Liver (tissue), 8 donors: ENCODE measurements at regions not wholly inside any gene's neighbourhood (a gene's known extent, or its start where the extent isn't known, plus 50 kb on each side); places are given as distances from the start of the nearest gene placed in this dataset.

Experiments used
- DNase-seq: peaks from one replicate; pipeline ENCODE4 v3.0.0-alpha.2; 2017; ENCODE audit warnings: low spot score
- H3K27ac ChIP-seq, 2 donors: one replicate each; pipeline ENCODE4 v1.7.0; 2013; ENCODE audit warnings: inconsistent platforms in 2 of 2, low read length in 2 of 2, control low read depth in 1 of 2, low read depth in 1 of 2, mild to moderate bottlenecking in 1 of 2
- H3K27me3 ChIP-seq, 4 donors: one replicate each; pipeline versions ENCODE4 v1.6.1 to v1.7.0; 2013; ENCODE audit warnings: low read length in 3 of 4, inconsistent platforms in 1 of 4, mild to moderate bottlenecking in 1 of 4, moderate library complexity in 1 of 4; ENCODE audit not compliant: control insufficient read depth in 4 of 4, insufficient read depth in 4 of 4
- H3K36me3 ChIP-seq, 4 donors: one replicate each; pipeline versions ENCODE4 v1.6.1 to v1.7.0; 2013; ENCODE audit warnings: low read length in 3 of 4, mild to moderate bottlenecking in 3 of 4, low read depth in 1 of 4, moderate library complexity in 1 of 4; ENCODE audit not compliant: control insufficient read depth in 4 of 4, insufficient read depth in 3 of 4
- H3K4me1 ChIP-seq, 4 donors: one replicate each; pipeline versions ENCODE4 v1.6.1 to v1.7.0; 2013; ENCODE audit warnings: low read length in 3 of 4, mild to moderate bottlenecking in 3 of 4, moderate library complexity in 1 of 4; ENCODE audit not compliant: control insufficient read depth in 4 of 4, insufficient read depth in 4 of 4
- H3K4me3 ChIP-seq, 3 donors: one replicate each; pipeline versions ENCODE4 v1.6.1 to v1.7.0; 2013; ENCODE audit warnings: low read length in 3 of 3, control low read depth in 1 of 3, low read depth in 1 of 3, mild to moderate bottlenecking in 1 of 3
- H3K9ac ChIP-seq, 2 donors: one replicate each; pipeline ENCODE4 v1.7.0; 2013; ENCODE audit warnings: low read length in 2 of 2, mild to moderate bottlenecking in 2 of 2, moderate library complexity in 2 of 2, control low read depth in 1 of 2, low read depth in 1 of 2
- H3K9me3 ChIP-seq, 4 donors: one replicate each; pipeline versions ENCODE4 v1.6.1 to v1.7.0; 2013; ENCODE audit warnings: low read length in 3 of 4; ENCODE audit not compliant: control insufficient read depth in 4 of 4
- CTCF ChIP-seq: fragments of 150-350 bp; IDR thresholded peaks from 2 replicates; pipeline ENCODE4 v1.5.1; 2017; ENCODE audit warnings: improper control_type of control experiment, low read depth, low read length; ENCODE audit not compliant: missing input control
- EGR1 ChIP-seq, 2 donors: IDR thresholded peaks; 2 replicates each; pipeline ENCODE4 v1.6.1; 2016 to 2018; ENCODE audit warnings: antibody characterized with exemption in 2 of 2, low read depth in 2 of 2
- FOXA1 ChIP-seq: IDR thresholded peaks from 2 replicates; pipeline ENCODE4 v1.6.1; 2016; ENCODE audit warnings: antibody characterized with exemption
- FOXA2 ChIP-seq: IDR thresholded peaks from 2 replicates; pipeline ENCODE4 v1.6.1; 2016; ENCODE audit warnings: antibody characterized with exemption
- GABPA ChIP-seq, 2 donors: IDR thresholded peaks in 1 of 2; conservative IDR thresholded peaks in 1 of 2; 2 replicates each; pipeline ENCODE4 v1.6.1; 2016; ENCODE audit warnings: antibody characterized with exemption in 2 of 2, mild to moderate bottlenecking in 1 of 2, moderate library complexity in 1 of 2
- HNF4A ChIP-seq, 2 donors: conservative IDR thresholded peaks; 2 replicates each; pipeline ENCODE4 v1.6.1; 2016; ENCODE audit warnings: antibody characterized with exemption in 2 of 2, mild to moderate bottlenecking in 2 of 2
- HNF4G ChIP-seq: IDR thresholded peaks from 2 replicates; pipeline ENCODE4 v1.6.1; 2016; ENCODE audit warnings: antibody characterized with exemption
- JUND ChIP-seq, 2 donors: IDR thresholded peaks; 2 replicates each; pipeline ENCODE4 v1.6.1; 2016; ENCODE audit warnings: antibody characterized with exemption in 2 of 2
- MAX ChIP-seq: IDR thresholded peaks from 2 replicates; pipeline ENCODE4 v1.6.1; 2016; ENCODE audit warnings: antibody characterized with exemption
- NR2F2 ChIP-seq: IDR thresholded peaks from 2 replicates; pipeline ENCODE4 v1.6.1; 2016; ENCODE audit warnings: antibody characterized with exemption
- RAD21 ChIP-seq, 2 donors: IDR thresholded peaks; 2 replicates each; pipeline ENCODE4 v1.6.1; 2016; ENCODE audit warnings: antibody characterized with exemption in 2 of 2, mild to moderate bottlenecking in 2 of 2
- REST ChIP-seq: IDR thresholded peaks from 2 replicates; pipeline ENCODE4 v1.6.1; 2016; ENCODE audit warnings: antibody characterized with exemption, mild to moderate bottlenecking
- RXRA ChIP-seq, 2 donors: IDR thresholded peaks; 2 replicates each; pipeline ENCODE4 v1.6.1; 2017 to 2018; ENCODE audit warnings: antibody characterized with exemption in 2 of 2, mild to moderate bottlenecking in 1 of 2
- SP1 ChIP-seq: IDR thresholded peaks from 2 replicates; pipeline ENCODE4 v1.6.1; 2018; ENCODE audit warnings: antibody characterized with exemption, mild to moderate bottlenecking
- TAF1 ChIP-seq: conservative IDR thresholded peaks from 2 replicates; pipeline ENCODE4 v1.6.1; 2016; ENCODE audit warnings: antibody characterized with exemption, mild to moderate bottlenecking
- YY1 ChIP-seq: IDR thresholded peaks from 2 replicates; pipeline ENCODE4 v1.6.1; 2016; ENCODE audit warnings: antibody characterized with exemption, mild to moderate bottlenecking
- WGBS: extraction: QIAGEN DNeasy Blood & Tissue Kit; methylation state at CpG from one replicate; pipeline ENCODE4 v1.1.7; 2013; 5-methylcytosine and 5-hydroxymethylcytosine counted together
- TF ChIP-seq, protein P1 (sequence below): IDR thresholded peaks from 2 replicates; pipeline ENCODE4 v1.6.1; 2016; ENCODE audit warnings: antibody characterized with exemption
- TF ChIP-seq, protein P2 (sequence below): IDR thresholded peaks from 2 replicates; pipeline ENCODE4 v1.6.1; 2016; ENCODE audit warnings: antibody characterized with exemption
- donor health status: healthy.
- donor health status: healthy.
- donor health status: healthy.
- donor health status: healthy.
- donor health status: healthy.

DNA sequence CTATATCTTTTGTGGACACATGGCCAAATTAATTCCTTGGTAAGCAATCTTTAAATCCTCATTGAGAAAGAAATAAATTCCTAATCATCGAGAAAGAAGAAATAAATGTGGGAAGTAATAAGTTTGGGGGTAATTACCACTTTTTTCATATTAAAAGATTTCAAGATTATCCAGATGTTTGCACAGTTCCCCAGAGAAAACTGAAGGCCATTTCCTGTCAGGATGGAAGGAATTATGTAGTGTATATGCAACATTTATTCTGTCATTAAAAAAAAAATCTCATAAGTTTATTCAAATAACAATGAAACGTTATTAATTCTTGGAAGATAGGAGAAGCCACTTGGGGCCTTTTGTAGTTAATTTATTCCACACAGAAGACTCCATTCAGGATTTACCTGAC is 385.6 kb upstream of the NR3C2 start:
- H3K36me3 ChIP-seq, result no peaks in the 10 kb centered on the region
- H3K9me3 ChIP-seq, result no peaks in the 10 kb centered on the region
- TF ChIP-seq, protein P1, sequence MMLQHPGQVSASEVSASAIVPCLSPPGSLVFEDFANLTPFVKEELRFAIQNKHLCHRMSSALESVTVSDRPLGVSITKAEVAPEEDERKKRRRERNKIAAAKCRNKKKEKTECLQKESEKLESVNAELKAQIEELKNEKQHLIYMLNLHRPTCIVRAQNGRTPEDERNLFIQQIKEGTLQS, result no peak
- TF ChIP-seq RXRA (IDR thresholded peaks at IDR 0.05) (no peak), CTCF (no peak), YY1 (no peak), TAF1 (no peak), SP1 (no peak), GABPA (IDR thresholded peaks at IDR 0.05 in 1 of 2, conservative IDR thresholded peaks at IDR 0.05 in 1 of 2) (no peak), FOXA1 (no peak), NR2F2 (no peak), REST (no peak), EGR1 (IDR thresholded peaks at IDR 0.05; ENCODE audit: low read depth in 2 of 2) (no peak), JUND (IDR thresholded peaks at IDR 0.05) (no peak), RAD21 (IDR thresholded peaks at IDR 0.05) (no peak), MAX (no peak), FOXA2 (no peak), HNF4G (no peak), HNF4A (conservative IDR thresholded peaks at IDR 0.05) (no peak)
- TF ChIP-seq, protein P2, sequence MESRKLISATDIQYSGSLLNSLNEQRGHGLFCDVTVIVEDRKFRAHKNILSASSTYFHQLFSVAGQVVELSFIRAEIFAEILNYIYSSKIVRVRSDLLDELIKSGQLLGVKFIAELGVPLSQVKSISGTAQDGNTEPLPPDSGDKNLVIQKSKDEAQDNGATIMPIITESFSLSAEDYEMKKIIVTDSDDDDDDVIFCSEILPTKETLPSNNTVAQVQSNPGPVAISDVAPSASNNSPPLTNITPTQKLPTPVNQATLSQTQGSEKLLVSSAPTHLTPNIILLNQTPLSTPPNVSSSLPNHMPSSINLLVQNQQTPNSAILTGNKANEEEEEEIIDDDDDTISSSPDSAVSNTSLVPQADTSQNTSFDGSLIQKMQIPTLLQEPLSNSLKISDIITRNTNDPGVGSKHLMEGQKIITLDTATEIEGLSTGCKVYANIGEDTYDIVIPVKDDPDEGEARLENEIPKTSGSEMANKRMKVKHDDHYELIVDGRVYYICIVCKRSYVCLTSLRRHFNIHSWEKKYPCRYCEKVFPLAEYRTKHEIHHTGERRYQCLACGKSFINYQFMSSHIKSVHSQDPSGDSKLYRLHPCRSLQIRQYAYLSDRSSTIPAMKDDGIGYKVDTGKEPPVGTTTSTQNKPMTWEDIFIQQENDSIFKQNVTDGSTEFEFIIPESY, result no peak
- no peak overlapping the region for H3K9ac ChIP-seq
- H3K4me1 ChIP-seq, result no peaks in the 10 kb centered on the region
- H3K27ac ChIP-seq, result no peak overlapping the region
- 75% methylated on average over 2 of the region's 2 CpGs for WGBS
- H3K27me3 ChIP-seq, result no peaks in the 10 kb centered on the region
- no peak for DNase-seq
- no peak overlapping the region for H3K4me3 ChIP-seq

- no peaks in the 10 kb centered on the region for H3K9me3 ChIP-seq
- no peak overlapping the region for H3K4me3 ChIP-seq
- H3K27ac ChIP-seq, result no peak overlapping the region
- no peaks in the 10 kb centered on the region for H3K36me3 ChIP-seq
- no peak for DNase-seq
- 82% methylated on average over 2 of the region's 2 CpGs for WGBS
- TF ChIP-seq, protein P2, result no peak
- TF ChIP-seq HNF4G (no peak), YY1 (no peak), JUND (IDR thresholded peaks at IDR 0.05) (no peak), RAD21 (IDR thresholded peaks at IDR 0.05) (no peak)
- no peaks in the 10 kb centered on the region for H3K27me3 ChIP-seq
- H3K9ac ChIP-seq, result no peak overlapping the region
- no peaks in the 10 kb centered on the region for H3K4me1 ChIP-seq
Observed at GRCh38 chr4:148823419-148823769, 381.2 kb upstream of the NR3C2 start.
